Caco-2 (cell line): ENCODE measurements at regions not wholly inside any gene's neighbourhood (a gene's known extent, or its start where the extent isn't known, plus 50 kb on each side); places are given as distances from the start of the nearest gene placed in this dataset.
"Not testable (repeated sequence)": the region's sequence is repeated elsewhere in the genome, so short reads cannot be mapped to it uniquely, and the experiment has no call there.

Experiments
- BruUV-seq: library from RNA; stranded (reverse); fragments of 400-500 nt; replicated peaks from 2 replicates; lab custom pipeline; 2021; lab: Mats Ljungman, UMichigan
- CTCF ChIA-PET: fragments of 300-600 bp; sonication (Branson Sonifier 250); formaldehyde crosslinking; loops from one replicate; lab custom pipeline; 2022; ENCODE audit warnings: antibody characterized with exemption; lab: Charles Lee
- POLR2A ChIA-PET: fragments of 300-600 bp; sonication (Branson Sonifier 250); formaldehyde crosslinking; loops from one replicate; lab custom pipeline; 2022; ENCODE audit warnings: antibody characterized with exemption; lab: Charles Lee
- DNase-seq, 2 experiments: peaks; one replicate each; pipeline versions ENCODE4 v3.0.0 to v3.0.0-alpha.2; 2020 to 2022
- H3K27me3 ChIP-seq: replicated peaks from 2 replicates; pipeline ENCODE4 v1.6.0; 2011; ENCODE audit warnings: low read length; ENCODE audit not compliant: control insufficient read depth, insufficient read depth
- H3K36me3 ChIP-seq: 2 replicates; pipeline ENCODE4 v1.5.1; 2011; ENCODE audit warnings: low read length; ENCODE audit not compliant: control insufficient read depth, insufficient read depth
- H3K4me1 ChIP-seq: fragments of 250-450 bp; sonication (Bioruptor Pico); 2 replicates; pipeline ENCODE4 v1.5.1; 2020; ENCODE audit warnings: mild to moderate bottlenecking
- H3K4me3 ChIP-seq: 2 replicates; pipeline ENCODE4 v1.5.1; 2011; ENCODE audit warnings: low read depth, mild to moderate bottlenecking, control low read depth, low read length
- H3K9me3 ChIP-seq: fragments of 250-450 bp; sonication (Bioruptor Pico); 2 replicates; pipeline ENCODE4 v1.5.1; 2020; ENCODE audit warnings: mild to moderate bottlenecking, moderate library complexity
- H3K27ac Mint-ChIP-seq: one replicate; pipeline ENCODE4 v1.8.0; 2022; ENCODE audit warnings: mixed read lengths; ENCODE audit not compliant: unreplicated experiment
- H3K27me3 Mint-ChIP-seq: one replicate; pipeline ENCODE4 v1.8.0; 2022; ENCODE audit warnings: mixed read lengths; ENCODE audit not compliant: insufficient read depth, unreplicated experiment
- H3K36me3 Mint-ChIP-seq: one replicate; pipeline ENCODE4 v1.8.0; 2022; ENCODE audit warnings: mild to moderate bottlenecking, mixed read lengths; ENCODE audit not compliant: insufficient read depth, unreplicated experiment
- H3K4me1 Mint-ChIP-seq: one replicate; pipeline ENCODE4 v1.8.0; 2022; ENCODE audit warnings: low read depth, mixed read lengths; ENCODE audit not compliant: unreplicated experiment
- H3K4me3 Mint-ChIP-seq: one replicate; pipeline ENCODE4 v1.8.0; 2022; ENCODE audit warnings: mild to moderate bottlenecking, moderate library complexity, mixed read lengths; ENCODE audit not compliant: unreplicated experiment
- H3K9me3 Mint-ChIP-seq: one replicate; pipeline ENCODE4 v1.8.0; 2022; ENCODE audit warnings: mixed read lengths; ENCODE audit not compliant: unreplicated experiment
- intact Hi-C: fragments of 100-400 bp; cut with micrococcal nuclease; formaldehyde crosslinking; loops from one replicate; pipeline ENCODE4 v1.10.0; 2022; ENCODE audit not compliant: unreplicated experiment
- TF ChIP-seq, protein P1 (sequence below), 2 experiments: fragments of 200-600 bp in 1 of 2; IDR thresholded peaks; 1 replicate in 1 of 2; 2 replicates in 1 of 2; pipeline versions ENCODE4 v1.5.1 to v1.8.0; 2011 to 2022; ENCODE audit warnings: antibody characterized with exemption in 1 of 2, control low read depth in 1 of 2, inconsistent platforms in 1 of 2, low read depth in 1 of 2, low read length in 1 of 2, mild to moderate bottlenecking in 1 of 2, moderate library complexity in 1 of 2; ENCODE audit not compliant: insufficient read depth in 1 of 2, severe bottlenecking in 1 of 2, unreplicated experiment in 1 of 2

DNA sequence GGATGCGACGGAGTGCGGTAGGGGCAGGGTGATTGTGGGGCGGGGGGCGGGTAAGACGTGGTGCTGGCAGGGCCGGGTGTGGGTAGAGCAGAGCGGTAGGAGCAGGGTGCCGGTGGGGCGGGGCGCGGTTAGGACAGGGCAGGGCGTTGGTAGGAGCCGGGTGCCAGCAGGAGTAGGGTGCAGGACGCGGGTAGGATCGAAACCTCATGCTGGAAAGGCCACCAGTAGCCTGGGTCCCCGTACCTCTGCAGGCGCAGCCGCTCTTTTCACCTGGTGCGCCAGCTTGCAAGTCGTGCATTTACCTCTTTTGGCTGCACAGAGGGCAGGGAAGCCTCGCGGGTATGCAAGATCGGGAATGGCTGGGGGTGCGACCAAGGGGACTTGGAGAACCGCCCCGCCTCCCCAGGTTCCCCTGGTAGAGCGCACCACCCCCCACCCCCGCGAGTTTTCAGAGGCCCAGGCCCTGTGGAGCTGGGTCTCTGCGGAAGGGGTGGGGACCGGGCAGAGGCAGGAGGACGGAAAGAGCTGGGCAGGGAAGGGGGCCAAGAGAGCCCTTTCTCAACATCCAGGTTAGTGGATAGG is 104.8 kb upstream of the SIMC1 start:
- TF ChIP-seq, protein P1, sequence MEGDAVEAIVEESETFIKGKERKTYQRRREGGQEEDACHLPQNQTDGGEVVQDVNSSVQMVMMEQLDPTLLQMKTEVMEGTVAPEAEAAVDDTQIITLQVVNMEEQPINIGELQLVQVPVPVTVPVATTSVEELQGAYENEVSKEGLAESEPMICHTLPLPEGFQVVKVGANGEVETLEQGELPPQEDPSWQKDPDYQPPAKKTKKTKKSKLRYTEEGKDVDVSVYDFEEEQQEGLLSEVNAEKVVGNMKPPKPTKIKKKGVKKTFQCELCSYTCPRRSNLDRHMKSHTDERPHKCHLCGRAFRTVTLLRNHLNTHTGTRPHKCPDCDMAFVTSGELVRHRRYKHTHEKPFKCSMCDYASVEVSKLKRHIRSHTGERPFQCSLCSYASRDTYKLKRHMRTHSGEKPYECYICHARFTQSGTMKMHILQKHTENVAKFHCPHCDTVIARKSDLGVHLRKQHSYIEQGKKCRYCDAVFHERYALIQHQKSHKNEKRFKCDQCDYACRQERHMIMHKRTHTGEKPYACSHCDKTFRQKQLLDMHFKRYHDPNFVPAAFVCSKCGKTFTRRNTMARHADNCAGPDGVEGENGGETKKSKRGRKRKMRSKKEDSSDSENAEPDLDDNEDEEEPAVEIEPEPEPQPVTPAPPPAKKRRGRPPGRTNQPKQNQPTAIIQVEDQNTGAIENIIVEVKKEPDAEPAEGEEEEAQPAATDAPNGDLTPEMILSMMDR (IDR thresholded peaks at IDR 0.05; ENCODE audit: insufficient read depth in 1 of 2, low read depth in 1 of 2, low read length in 1 of 2, severe bottlenecking in 1 of 2, unreplicated experiment in 1 of 2) = no peak
- no peak overlapping the region for H3K4me3 Mint-ChIP-seq

DNA sequence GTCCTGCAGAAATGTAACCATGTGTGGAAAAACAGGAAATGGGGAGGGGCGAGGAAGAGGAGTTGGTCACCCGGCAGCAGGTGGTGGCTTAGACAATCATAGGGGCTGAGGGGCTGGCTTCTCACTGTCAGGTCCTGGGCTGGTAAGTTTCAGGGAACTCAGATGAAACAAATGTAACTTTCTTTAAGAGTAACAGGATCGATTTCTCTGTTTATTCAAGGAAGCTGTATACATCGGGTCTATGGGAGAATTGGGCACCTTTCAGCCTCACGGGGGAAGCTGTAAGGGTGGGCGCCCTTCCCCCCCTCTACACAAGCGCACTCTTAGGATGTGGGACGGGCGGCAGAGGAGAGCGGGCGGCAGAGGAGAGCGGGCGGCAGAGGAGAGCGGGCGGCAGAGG is 104.3 kb upstream of the SIMC1 start:
- DNase-seq = no peak
- H3K36me3 ChIP-seq = no peaks in the 10 kb centered on the region
- H3K27ac Mint-ChIP-seq = no peak overlapping the region
- TF ChIP-seq, protein P1 (IDR thresholded peaks at IDR 0.05; ENCODE audit: insufficient read depth in 1 of 2, low read depth in 1 of 2, low read length in 1 of 2, severe bottlenecking in 1 of 2, unreplicated experiment in 1 of 2) = no peak
- no peaks in the 10 kb centered on the region for H3K4me1 ChIP-seq
- H3K4me1 Mint-ChIP-seq = no peaks in the 10 kb centered on the region
- no peaks in the 10 kb centered on the region for H3K36me3 Mint-ChIP-seq
- no peak overlapping the region for H3K4me3 ChIP-seq
- CTCF ChIA-PET = no interaction called here
- peaks cover 4% of the 10 kb centered on the region for H3K27me3 Mint-ChIP-seq
- no peaks in the 10 kb centered on the region for H3K9me3 ChIP-seq
- no TSS peak for BruUV-seq
- no peaks in the 10 kb centered on the region for H3K27me3 ChIP-seq
- POLR2A ChIA-PET = no interaction called here
- H3K9me3 Mint-ChIP-seq = no peaks in the 10 kb centered on the region
- H3K4me3 Mint-ChIP-seq = no peak overlapping the region
- intact Hi-C loops = no loop called here

More for the DNA sequence above, 104.8 kb upstream of the SIMC1 start:
- no peak for DNase-seq
- CTCF ChIA-PET = no interaction called here
- Histone ChIP-seq H3K4me1 (no peaks in the 10 kb centered on the region), H3K9me3 (no peaks in the 10 kb centered on the region), H3K27me3 (no peaks in the 10 kb centered on the region), H3K4me3 (no peak overlapping the region), H3K36me3 (no peaks in the 10 kb centered on the region)
- no peaks in the 10 kb centered on the region for H3K36me3 Mint-ChIP-seq
- no peaks in the 10 kb centered on the region for H3K4me1 Mint-ChIP-seq
- H3K27ac Mint-ChIP-seq = no peak overlapping the region
- POLR2A ChIA-PET = no interaction called here
- H3K9me3 Mint-ChIP-seq = no peaks in the 10 kb centered on the region
- intact Hi-C loops = no loop called here
- BruUV-seq = no TSS peak
- peaks cover 4% of the 10 kb centered on the region for H3K27me3 Mint-ChIP-seq

DNA sequence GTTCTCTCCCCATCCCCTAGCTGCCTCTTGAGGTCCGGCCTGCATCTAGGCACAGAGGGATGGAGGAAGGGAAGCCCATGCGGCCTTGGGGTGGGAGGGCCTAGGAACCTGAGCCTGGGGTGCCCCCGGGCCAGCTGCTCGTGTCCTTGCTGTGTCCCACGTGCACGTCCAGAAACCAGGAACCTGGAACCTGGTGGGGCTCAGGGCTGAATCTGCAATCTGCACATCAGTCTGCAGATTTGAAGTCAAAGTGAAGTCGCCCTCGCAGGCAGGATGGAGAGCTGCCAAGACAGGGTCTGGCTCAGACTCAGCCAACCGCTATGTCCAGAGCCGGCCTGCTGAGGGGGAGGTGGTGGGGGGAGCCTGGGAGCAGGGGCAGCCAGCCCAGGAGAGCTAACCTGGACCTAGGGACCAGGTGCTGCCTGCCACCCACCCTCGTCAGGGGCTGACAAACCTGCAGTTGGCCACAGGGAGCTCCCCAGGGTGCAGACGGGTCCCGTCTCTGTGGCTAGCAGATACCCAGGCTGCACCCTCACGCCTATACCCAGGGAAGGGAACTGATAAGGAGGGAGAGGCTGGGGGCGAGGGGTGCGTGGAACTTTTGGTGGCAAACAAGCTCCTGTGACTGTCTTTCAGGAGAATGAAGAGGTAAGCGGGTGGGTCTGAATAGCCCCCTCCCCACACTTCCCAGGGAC is 103.5 kb upstream of the SIMC1 start:
- Histone ChIP-seq H3K36me3 (no peaks in the 10 kb centered on the region), H3K27me3 (no peaks in the 10 kb centered on the region), H3K9me3 (no peaks in the 10 kb centered on the region), H3K4me1 (no peaks in the 10 kb centered on the region), H3K4me3 (no peak overlapping the region)
- POLR2A ChIA-PET = no interaction called here
- BruUV-seq = no TSS peak
- H3K9me3 Mint-ChIP-seq = no peaks in the 10 kb centered on the region
- no peaks in the 10 kb centered on the region for H3K4me1 Mint-ChIP-seq
- H3K27ac Mint-ChIP-seq = no peak overlapping the region
- peaks cover 6% of the 10 kb centered on the region for H3K27me3 Mint-ChIP-seq
- no peak overlapping the region for H3K4me3 Mint-ChIP-seq
- no peaks in the 10 kb centered on the region for H3K36me3 Mint-ChIP-seq
- TF ChIP-seq, protein P1 (IDR thresholded peaks at IDR 0.05; ENCODE audit: insufficient read depth in 1 of 2, low read depth in 1 of 2, low read length in 1 of 2, severe bottlenecking in 1 of 2, unreplicated experiment in 1 of 2) = no peak
- DNase-seq = no peak
- intact Hi-C loops = no loop called here
- CTCF ChIA-PET = no interaction called here

DNA sequence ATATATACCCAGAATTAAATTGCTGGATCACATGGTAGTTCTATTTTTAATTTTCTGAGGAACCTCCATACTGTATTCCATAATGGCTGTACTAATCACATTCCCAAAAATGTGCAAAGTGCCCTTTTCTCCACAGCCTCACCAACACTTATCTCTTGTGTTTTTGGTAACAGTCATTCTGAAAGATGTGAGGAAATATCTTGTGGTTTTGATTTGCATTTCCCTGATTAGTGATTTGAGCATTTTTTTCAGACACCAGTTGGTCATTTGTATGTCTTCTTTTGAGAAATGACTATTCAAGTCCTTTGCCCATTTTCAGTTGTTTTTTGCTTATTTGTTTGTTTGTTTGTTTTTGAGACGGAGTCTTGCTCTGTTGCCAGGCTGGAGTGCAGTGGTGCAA is 98.1 kb upstream of the SIMC1 start:
- POLR2A ChIA-PET, H3K9me3 Mint-ChIP-seq, H3K9me3 ChIP-seq, intact Hi-C loops, DNase-seq, H3K36me3 Mint-ChIP-seq, H3K27ac Mint-ChIP-seq, CTCF ChIA-PET, H3K4me3 Mint-ChIP-seq, H3K4me1 Mint-ChIP-seq, H3K27me3 Mint-ChIP-seq, H3K4me1 ChIP-seq, BruUV-seq, H3K27me3 ChIP-seq, H3K4me3 ChIP-seq, H3K36me3 ChIP-seq: not testable (repeated sequence)
